GM12878 (cell line): ENCODE measurements at regions not wholly inside any gene's neighbourhood (a gene's known extent, or its start where the extent isn't known, plus 50 kb on each side); places are given as distances from the start of the nearest gene placed in this dataset.

Experiments used
- CUX1 ChIP-seq: IDR thresholded peaks from 2 replicates; pipeline ENCODE4 v1.6.1; 2012; ENCODE audit warnings: improper control_type of control experiment, low read depth, low read length; ENCODE audit not compliant: insufficient replicate concordance
- EZH2 ChIP-seq: IDR thresholded peaks from 2 replicates; pipeline ENCODE4 v1.6.1; 2012; ENCODE audit warnings: low read depth, mild to moderate bottlenecking, control low read depth, inconsistent platforms, low read length, borderline replicate concordance; ENCODE audit not compliant: control insufficient read depth
- GABPA ChIP-seq: IDR thresholded peaks from 2 replicates; pipeline ENCODE4 v1.6.1; 2014; ENCODE audit warnings: antibody characterized with exemption, low read depth, mild to moderate bottlenecking, inconsistent platforms
- MLLT1 ChIP-seq: fragments of 450-650 bp; IDR thresholded peaks from 2 replicates; pipeline ENCODE4 v1.6.1; 2016; ENCODE audit warnings: mild to moderate bottlenecking
- MTA3 ChIP-seq: IDR thresholded peaks from 2 replicates; pipeline ENCODE4 v1.6.1; 2012; ENCODE audit warnings: low read length, inconsistent platforms, borderline replicate concordance
- USF2 ChIP-seq: IDR thresholded peaks from 2 replicates; pipeline ENCODE4 v1.6.1; 2011; ENCODE audit warnings: low read depth, low read length, improper control_type of control experiment, borderline replicate concordance

GRCh38 chr15:97470417-97470816, 490.1 kb upstream of the ARRDC4 start (continued):
- TF ChIP-seq CUX1 (no peak), EZH2 (no peak), MTA3 (no peak), GABPA (no peak), USF2 (no peak), MLLT1 (no peak)
